ENCODE measurements at regions not wholly inside any gene's neighbourhood (a gene's known extent, or its start where the extent isn't known, plus 50 kb on each side); places are given as distances from the start of the nearest gene placed in this dataset.

DNA sequence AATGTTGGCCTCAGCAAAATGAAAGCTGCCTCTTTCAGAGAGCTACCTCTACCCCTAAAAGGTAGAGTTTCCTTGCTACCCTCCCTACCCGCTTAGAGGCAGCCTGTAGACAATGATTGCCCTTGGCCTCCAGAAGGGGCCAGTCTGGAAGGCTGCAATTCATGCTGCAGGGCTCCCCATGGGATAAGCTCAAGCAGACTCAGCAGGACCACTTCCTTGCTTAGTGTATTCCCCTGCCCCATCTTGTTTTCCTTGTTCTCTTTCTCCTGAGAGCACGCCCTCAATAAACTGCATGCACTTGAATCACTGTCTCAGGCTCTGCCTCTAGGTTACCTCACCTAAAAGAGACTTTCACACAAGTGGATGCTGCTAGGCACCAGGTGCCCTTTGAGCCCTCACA, 134.0 kb upstream of the CTNNB1 start (continued):
- no peak for TF ChIP-seq CBX8 (IDR thresholded peaks at IDR 0.05; ENCODE audit: borderline replicate concordance, low read depth, low read length)
- TF ChIP-seq NRF1 (IDR thresholded peaks at IDR 0.05; ENCODE audit: low read depth, low read length): no peak
- no peak for TF ChIP-seq GTF2F1 (IDR thresholded peaks at IDR 0.05; ENCODE audit: borderline replicate concordance, low read depth, low read length)
- TF ChIP-seq POU5F1 (IDR thresholded peaks at IDR 0.05; ENCODE audit: low read depth, low read length): no peak
- TF ChIP-seq ASH2L (IDR thresholded peaks at IDR 0.05; ENCODE audit: low read length): no peak
